Epithelial cell of prostate (primary cell): ENCODE measurements at regions not wholly inside any gene's neighbourhood (a gene's known extent, or its start where the extent isn't known, plus 50 kb on each side); places are given as distances from the start of the nearest gene placed in this dataset.
"Not testable (repeated sequence)": the region's sequence is repeated elsewhere in the genome, so short reads cannot be mapped to it uniquely, and the experiment has no call there.

Experiments
- DNase-seq: peaks from one replicate; pipeline ENCODE4 v3.0.0-alpha.2; 2011; ENCODE audit warnings: low read depth, low spot score
- H3K27ac ChIP-seq: fragments of 450-650 bp; 2 replicates; pipeline ENCODE4 v1.5.1; 2017; ENCODE audit warnings: mild to moderate bottlenecking

DNA sequence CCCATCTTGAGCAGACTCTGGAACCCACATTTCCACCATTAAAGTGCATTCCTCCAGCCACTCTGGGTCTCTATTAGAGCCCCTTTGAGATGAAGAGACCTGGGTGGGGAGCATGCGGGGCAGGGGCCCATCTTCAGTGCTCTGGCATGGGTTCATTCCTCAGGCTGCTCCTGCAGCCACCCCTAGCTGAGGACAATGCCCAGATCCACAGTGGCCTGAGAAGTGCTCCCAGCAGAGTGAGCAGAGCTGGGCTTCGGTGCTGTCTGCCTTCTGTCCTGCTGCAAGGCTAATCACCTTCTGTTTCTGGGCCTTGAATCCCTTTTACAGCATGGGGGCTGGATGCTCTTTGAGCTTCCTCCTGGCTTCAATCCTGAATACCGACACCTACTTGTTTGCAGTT, 169.8 kb downstream of the TRIM43 start:
- H3K27ac ChIP-seq: no peak overlapping the region
- no peak for DNase-seq

DNA sequence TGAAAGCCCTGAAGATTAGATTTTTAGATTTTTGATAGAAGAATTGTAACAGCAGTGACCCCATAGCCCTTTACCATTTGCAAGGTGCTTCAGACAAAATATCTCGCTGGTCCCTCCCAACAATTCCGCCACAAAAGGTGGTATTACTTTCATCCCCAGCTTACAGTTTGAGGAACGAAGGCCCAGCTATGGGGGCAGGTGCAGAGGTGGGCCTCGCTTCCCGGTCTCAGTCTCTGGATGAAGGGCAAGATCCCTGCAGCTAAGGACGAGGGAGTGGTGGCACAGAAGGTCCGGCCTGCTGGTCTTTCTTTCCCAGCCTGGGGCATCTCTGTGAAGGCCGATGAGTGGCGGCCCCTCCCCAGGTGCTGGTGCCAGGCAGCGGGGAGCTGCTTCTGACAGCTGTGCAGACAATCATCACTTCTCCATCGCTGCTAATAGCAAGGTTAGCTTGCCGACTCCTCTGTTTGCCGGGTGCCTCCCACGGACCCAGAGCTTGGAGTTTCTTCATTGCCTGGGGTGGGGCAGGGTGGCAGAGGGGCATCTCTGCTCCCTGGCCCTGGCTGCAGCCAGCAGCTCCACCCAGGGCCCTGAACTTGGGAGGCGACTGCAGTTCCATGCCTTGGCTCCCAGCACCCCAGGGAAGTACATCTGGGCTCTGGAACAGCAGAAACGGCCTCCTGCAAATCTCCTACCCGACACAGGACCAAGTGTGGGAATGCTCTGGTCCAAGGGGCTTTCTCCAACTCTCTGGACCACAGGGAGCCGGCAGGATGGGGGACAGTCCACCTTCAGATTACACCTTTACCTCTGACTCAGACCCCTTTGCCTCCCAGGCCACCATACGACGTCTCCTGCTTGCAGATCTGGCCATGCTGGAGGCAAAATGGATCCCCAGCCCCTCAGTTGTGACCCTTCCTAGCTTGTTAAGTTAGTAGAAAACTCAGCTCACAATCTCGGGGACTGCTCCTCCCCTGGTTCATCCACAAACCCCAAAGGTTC, 170.5 kb downstream of the TRIM43 start:
- H3K27ac ChIP-seq, DNase-seq: not testable (repeated sequence)

DNA sequence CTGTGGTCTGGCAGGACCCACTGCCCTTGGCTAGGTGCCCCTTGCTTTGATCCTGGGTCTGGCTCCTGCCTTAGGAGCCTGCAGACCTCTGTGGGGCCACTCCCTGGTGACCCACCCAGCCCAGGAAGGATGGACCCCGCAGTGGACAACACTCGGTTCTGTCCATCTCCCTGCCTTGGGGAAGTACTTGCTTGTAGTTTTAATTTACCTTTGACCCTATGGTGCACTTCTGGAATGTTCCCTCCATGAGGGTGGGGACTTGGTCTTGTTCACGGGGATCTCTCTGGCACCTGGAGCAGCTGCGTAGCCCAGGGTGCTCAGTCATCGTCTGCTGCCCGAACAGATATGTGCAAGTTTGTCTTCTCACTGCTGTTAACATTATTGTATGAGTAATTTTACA, 171.3 kb downstream of the TRIM43 start:
- H3K27ac ChIP-seq, DNase-seq: not testable (repeated sequence)

DNA sequence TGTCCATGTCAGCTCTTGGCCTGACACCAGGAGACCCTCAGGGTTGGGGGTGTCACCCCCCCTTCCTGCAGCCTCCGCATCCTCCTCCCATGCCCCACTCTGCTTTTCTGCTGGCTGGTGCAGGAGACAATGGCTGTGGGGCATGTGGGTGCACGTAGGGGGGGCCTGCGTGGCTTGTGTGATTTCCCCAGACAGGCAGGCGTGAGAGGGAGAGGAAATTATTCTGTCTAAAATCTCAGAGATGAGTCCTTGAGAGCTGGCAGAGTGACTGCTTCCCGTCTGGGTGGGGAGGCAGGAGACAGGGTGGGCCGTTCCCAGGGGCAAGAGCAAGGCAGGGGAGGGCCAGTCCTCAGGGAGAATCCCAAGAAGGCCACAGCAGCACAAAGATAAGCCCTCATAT, 173.2 kb downstream of the TRIM43 start:
- not testable (repeated sequence) for H3K27ac ChIP-seq, DNase-seq

DNA sequence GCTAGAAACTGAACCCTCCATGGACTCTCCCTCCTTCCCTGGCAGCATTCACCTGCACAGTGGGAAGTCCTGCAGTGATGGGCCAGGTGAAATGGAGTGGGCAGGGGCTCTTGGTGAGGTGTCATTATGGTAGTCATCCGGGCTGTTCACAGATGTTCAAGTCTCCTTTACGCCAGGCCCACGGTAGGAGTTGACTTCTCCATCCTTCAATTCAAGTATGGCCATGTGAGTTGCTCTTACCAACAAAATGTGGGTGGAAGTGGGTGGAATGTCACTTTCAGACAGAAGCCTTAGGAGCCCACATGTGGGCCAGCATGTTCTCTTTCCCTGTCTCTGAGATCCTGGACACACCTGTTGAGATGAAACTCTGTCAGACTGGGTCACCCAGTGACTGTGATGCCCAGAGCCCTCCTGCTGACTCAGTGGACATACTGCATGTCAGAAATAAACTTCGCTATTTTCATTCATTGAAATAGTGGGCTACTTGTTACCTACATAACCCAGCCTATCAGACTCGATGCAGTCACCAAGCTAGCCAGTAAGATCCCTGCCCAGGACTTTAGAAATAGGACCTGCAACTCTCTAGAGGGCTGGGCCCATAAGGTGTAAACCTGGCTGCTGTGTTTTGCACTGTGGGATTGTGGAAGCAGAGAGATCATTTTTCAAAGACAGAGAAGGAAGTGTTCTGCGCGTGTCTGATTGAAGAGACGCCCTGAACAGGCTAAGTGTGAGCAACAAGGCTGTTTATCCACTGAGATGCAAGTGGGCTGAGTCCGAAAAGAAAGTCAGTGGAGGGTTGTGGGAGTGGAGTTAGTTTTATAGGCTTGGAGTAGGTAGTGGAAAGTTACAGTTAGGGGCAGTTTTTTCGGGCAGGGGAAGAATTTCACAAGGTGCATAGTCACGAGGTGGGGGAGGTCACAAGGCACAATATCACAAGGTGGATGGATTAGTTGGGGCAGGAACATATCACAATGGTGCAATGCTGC, 174.4 kb downstream of the TRIM43 start:
- not testable (repeated sequence) for DNase-seq, H3K27ac ChIP-seq

DNA sequence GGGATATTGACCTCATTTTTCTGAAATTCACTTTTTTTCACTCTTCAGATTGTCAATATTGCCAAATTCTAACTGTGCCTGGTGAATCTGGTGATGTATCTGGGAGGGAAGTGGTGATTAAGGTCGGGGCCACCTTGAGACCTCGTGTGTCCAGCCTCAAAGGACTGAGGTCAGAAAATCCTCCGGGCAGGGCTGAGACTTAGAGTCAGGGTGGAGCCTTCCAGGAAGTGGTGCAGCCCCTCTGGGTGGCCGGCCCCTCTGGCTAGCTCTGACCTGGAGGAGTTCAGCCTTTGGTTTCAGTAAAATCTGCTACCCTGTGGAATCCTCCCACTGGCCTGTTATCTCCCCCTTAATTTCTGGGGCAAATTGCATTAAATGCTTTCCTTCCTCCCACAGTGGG, 175.7 kb downstream of the TRIM43 start:
- not testable (repeated sequence) for DNase-seq, H3K27ac ChIP-seq

DNA sequence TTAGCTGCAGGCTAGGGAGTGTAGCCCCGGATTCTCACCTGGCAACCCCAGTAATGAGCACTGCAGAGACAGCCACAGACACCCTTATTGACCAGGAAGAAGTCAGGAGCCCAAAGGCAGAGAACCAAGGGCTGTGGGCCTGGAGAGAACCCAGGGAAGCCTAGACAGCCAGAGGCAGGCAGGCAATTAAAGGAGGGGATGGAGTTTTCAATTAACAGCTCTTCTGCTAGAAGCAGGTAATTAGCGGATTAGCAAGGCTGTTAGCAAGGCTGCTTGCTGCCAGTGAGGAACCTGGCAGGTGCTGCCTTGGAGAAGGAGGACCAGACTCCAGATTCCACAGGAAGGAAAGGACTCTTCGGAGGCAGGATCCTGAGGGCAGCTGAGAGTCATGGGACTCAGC, 176.1 kb downstream of the TRIM43 start:
- not testable (repeated sequence) for DNase-seq, H3K27ac ChIP-seq

DNA sequence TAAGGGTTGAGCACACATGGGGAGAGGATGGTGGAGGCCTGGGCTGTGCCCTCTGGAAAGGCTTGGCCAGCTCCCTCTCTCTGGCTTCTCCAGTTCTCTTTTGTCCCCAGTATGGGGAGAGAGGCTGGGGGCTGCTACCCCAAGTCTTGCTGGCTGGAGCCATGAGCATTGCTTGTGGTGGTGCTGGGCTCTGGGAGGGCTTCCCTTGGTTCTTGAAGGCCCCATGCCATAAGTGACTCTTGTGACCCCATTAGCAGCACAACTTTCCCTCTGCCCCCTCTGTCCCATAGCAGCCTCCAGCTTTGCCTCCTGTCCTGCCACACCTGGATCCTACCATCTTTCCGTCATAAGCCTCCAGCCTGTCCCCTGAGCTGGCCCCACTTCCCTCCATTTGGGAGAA, 177.5 kb downstream of the TRIM43 start:
- not testable (repeated sequence) for DNase-seq, H3K27ac ChIP-seq

DNA sequence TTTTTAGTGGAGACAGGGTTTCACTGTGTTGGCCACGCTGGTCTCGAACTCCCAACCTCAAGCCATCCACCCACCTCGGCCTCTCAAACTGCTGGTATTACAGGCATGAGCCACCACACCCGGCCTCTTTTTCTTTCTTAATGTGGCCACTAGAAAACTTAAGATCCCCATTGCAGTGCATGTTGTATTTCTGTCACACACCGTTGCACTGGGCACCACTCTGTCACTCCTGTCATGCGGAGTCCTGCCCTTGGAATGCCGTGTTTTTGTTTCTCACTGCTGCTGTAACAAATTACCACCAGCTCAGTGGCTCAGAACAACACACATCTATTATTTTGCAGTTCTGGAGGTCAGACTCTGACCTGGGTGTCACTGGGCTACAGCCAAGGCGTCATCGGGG, 178.9 kb downstream of the TRIM43 start:
- DNase-seq, H3K27ac ChIP-seq: not testable (repeated sequence)

DNA sequence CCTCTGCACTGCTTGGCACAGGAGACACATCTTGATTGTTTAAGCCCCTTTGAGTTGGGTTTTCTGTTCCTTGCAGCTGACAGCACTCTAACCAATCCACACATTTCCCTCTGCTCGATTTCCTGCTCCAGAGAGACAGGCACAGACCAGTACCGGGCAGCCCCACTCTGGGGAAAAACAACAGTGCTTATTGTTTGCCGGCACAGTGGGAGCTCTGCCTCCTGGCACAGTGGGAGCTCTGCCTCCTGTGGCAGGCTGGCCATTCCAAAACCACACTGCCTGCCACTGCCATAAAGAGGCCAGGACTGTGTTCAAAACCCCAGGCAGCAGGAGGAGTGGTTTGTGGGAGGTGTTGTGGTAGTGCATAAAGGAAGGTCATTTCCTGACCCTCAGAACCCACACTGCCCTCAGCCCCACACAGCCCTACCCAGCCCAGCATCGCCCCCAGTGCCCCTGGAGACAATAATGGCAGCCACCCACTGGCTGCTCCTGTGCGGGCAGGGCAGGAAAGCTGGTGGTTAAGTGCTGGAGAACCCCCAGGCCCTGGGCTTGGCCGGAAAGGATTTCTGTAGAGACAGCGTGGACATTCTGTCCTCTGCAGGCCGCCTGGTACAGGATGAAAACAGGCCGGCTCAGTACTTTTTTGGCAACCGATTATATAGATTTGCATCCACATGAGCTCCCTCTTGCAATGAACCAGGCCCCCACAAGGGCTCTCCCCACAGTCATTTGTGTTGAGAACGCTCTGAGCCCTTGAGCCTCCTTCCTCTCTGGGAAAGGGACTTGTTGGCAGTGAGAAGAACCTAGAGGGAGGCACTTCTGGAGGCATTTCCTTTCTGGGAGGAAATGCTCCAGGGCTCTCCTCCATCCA, 182.8 kb downstream of the TRIM43 start:
- H3K27ac ChIP-seq, DNase-seq: not testable (repeated sequence)

DNA sequence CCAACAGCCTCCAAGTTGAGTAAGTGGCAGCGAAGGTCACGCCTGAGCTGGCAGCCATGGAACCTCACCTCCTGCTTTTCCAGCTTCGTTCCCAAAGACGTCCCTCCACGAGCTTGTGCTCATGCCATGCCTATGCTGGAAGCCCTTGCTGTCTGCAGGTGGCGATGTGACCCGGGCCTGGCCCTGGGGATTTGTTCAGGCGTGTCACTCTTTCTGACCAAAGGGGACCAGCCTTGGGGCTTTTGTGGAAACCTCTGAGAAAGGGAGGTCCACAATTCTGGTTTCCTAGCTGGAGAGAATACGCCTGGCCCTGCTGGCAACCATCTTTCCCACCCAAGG, 183.4 kb downstream of the TRIM43 start:
- DNase-seq, H3K27ac ChIP-seq: not testable (repeated sequence)
